ENCODE measurements at regions not wholly inside any gene's neighbourhood (a gene's known extent, or its start where the extent isn't known, plus 50 kb on each side); places are given as distances from the start of the nearest gene placed in this dataset.

DNA sequence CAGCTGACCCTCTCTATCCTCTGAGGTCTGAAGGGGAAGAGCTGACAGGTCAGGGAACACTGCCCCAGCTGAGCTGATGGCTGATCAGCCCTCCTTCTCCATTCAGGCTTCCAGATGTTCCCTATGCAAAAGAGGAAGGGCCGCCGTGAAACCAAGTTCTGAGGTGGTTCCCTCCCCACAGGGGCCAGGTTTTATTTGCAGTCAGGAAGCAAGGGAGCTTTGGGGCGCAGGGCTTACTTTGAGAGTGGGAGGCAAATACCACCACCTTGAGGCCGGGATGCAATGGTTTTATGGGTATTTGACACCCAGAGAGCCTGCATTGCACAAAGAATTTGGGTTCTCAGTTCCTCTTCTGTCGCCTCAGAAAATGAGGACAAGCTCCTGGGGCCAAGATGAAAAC, 186.9 kb downstream of the ARRDC4 start:
- H3K36me3 ChIP-seq (ENCODE audit: control insufficient read depth in 2 of 2, extremely low read depth in 1 of 2, insufficient read depth in 2 of 2, low read length in 2 of 2), result no peaks in the 10 kb centered on the region
- no peak overlapping the region for H3K9ac ChIP-seq (replicated peaks; ENCODE audit: extremely low read depth, insufficient read depth, low read length)
- no peak overlapping the region for H3K4me3 ChIP-seq (replicated peaks in 1 of 3; ENCODE audit: insufficient read depth in 1 of 3, low read depth in 1 of 3, low read length in 3 of 3)
- DNase-seq (ENCODE audit: low read depth, low spot score), result no peak
- no peak overlapping the region for H3K27ac ChIP-seq (ENCODE audit: insufficient read depth, low read depth, low read length)
- H3K27me3 ChIP-seq (ENCODE audit: control insufficient read depth in 2 of 2, insufficient read depth in 2 of 2, low read length in 2 of 2), result no peaks in the 10 kb centered on the region
- H3K9me1 ChIP-seq (replicated peaks; ENCODE audit: control insufficient read depth, extremely low read depth, insufficient read depth, low read length), result no peaks in the 10 kb centered on the region
- H3K4me2 ChIP-seq (ENCODE audit: insufficient read depth, low read length), result no peak overlapping the region
- dilution Hi-C loops (cut with MboI; ENCODE audit: extremely low pct_ligation_motif_present, low sequenced_read_pairs) (no loop called here), intact Hi-C loops (cut with micrococcal nuclease) (no loop called here)
- POLR2A ChIA-PET, result no interaction called here
- H3K79me2 ChIP-seq (ENCODE audit: control insufficient read depth, insufficient read depth, low read length), result no peaks in the 10 kb centered on the region
- CTCF ChIA-PET, result no interaction called here
- no peak for FAIRE-seq
- no peaks in the 10 kb centered on the region for H4K20me1 ChIP-seq (replicated peaks; ENCODE audit: control insufficient read depth, extremely low read depth, insufficient read depth, low read length)
- no peaks in the 10 kb centered on the region for H3K4me1 ChIP-seq (ENCODE audit: control insufficient read depth, extremely low read depth, insufficient read depth, low read length)
- BruUV-seq (replicated peaks), result no TSS peak
- no peak overlapping the region for H2AFZ ChIP-seq (ENCODE audit: low read depth, low read length)
- no peaks in the 10 kb centered on the region for H3K9me3 ChIP-seq (replicated peaks; ENCODE audit: control insufficient read depth, insufficient read depth, low read length)
- no peak for TF ChIP-seq POLR2AphosphoS5 (IDR thresholded peaks at IDR 0.05; ENCODE audit: insufficient read depth, low read depth, low read length)
- TF ChIP-seq MYC (IDR thresholded peaks at IDR 0.05; ENCODE audit: low read depth, low read length), result no peak
- TF ChIP-seq JUN (IDR thresholded peaks at IDR 0.05; ENCODE audit: borderline replicate concordance, insufficient read depth, insufficient read length, low read depth), result no peak
- TF ChIP-seq, protein P1, sequence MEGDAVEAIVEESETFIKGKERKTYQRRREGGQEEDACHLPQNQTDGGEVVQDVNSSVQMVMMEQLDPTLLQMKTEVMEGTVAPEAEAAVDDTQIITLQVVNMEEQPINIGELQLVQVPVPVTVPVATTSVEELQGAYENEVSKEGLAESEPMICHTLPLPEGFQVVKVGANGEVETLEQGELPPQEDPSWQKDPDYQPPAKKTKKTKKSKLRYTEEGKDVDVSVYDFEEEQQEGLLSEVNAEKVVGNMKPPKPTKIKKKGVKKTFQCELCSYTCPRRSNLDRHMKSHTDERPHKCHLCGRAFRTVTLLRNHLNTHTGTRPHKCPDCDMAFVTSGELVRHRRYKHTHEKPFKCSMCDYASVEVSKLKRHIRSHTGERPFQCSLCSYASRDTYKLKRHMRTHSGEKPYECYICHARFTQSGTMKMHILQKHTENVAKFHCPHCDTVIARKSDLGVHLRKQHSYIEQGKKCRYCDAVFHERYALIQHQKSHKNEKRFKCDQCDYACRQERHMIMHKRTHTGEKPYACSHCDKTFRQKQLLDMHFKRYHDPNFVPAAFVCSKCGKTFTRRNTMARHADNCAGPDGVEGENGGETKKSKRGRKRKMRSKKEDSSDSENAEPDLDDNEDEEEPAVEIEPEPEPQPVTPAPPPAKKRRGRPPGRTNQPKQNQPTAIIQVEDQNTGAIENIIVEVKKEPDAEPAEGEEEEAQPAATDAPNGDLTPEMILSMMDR (IDR thresholded peaks at IDR 0.05; ENCODE audit: extremely low read depth in 1 of 2, insufficient read depth in 1 of 2, low read depth in 1 of 2, low read length in 2 of 2), result no peak
- no peak for TF ChIP-seq GATA2 (IDR thresholded peaks at IDR 0.05; ENCODE audit: insufficient read depth, insufficient read length, low read depth, low read length)
- no peak for TF ChIP-seq MAX (IDR thresholded peaks at IDR 0.05; ENCODE audit: insufficient read depth, insufficient read length)
- TF ChIP-seq POLR2A (IDR thresholded peaks at IDR 0.05; ENCODE audit: low read depth, low read length), result no peak
- TF ChIP-seq FOS (IDR thresholded peaks at IDR 0.05; ENCODE audit: borderline replicate concordance, insufficient read depth, low read length), result no peak
- no peak for TF ChIP-seq EZH2 (IDR thresholded peaks at IDR 0.05; ENCODE audit: borderline replicate concordance, low read depth, low read length, severe bottlenecking)
